ENCODE measurements at regions not wholly inside any gene's neighbourhood (a gene's known extent, or its start where the extent isn't known, plus 50 kb on each side); places are given as distances from the start of the nearest gene placed in this dataset.

GRCh38 chr5:18850216-18850615, 1137.8 kb downstream of the CDH18 start:
- TF ChIP-seq CTCF (IDR thresholded peaks at IDR 0.05), result no peak
- TF ChIP-seq POLR2A (IDR thresholded peaks at IDR 0.05), result no peak

All from Peyer's patch (tissue), 4 donors.